Liver (tissue), 8 donors: ENCODE measurements at regions not wholly inside any gene's neighbourhood (a gene's known extent, or its start where the extent isn't known, plus 50 kb on each side); places are given as distances from the start of the nearest gene placed in this dataset.

Experiments used
- DNase-seq: peaks from one replicate; pipeline ENCODE4 v3.0.0-alpha.2; 2017; ENCODE audit warnings: low spot score
- H3K27ac ChIP-seq, 2 donors: one replicate each; pipeline ENCODE4 v1.7.0; 2013; ENCODE audit warnings: inconsistent platforms in 2 of 2, low read length in 2 of 2, control low read depth in 1 of 2, low read depth in 1 of 2, mild to moderate bottlenecking in 1 of 2
- H3K27me3 ChIP-seq, 4 donors: one replicate each; pipeline versions ENCODE4 v1.6.1 to v1.7.0; 2013; ENCODE audit warnings: low read length in 3 of 4, inconsistent platforms in 1 of 4, mild to moderate bottlenecking in 1 of 4, moderate library complexity in 1 of 4; ENCODE audit not compliant: control insufficient read depth in 4 of 4, insufficient read depth in 4 of 4
- H3K36me3 ChIP-seq, 4 donors: one replicate each; pipeline versions ENCODE4 v1.6.1 to v1.7.0; 2013; ENCODE audit warnings: low read length in 3 of 4, mild to moderate bottlenecking in 3 of 4, low read depth in 1 of 4, moderate library complexity in 1 of 4; ENCODE audit not compliant: control insufficient read depth in 4 of 4, insufficient read depth in 3 of 4
- H3K4me1 ChIP-seq, 4 donors: one replicate each; pipeline versions ENCODE4 v1.6.1 to v1.7.0; 2013; ENCODE audit warnings: low read length in 3 of 4, mild to moderate bottlenecking in 3 of 4, moderate library complexity in 1 of 4; ENCODE audit not compliant: control insufficient read depth in 4 of 4, insufficient read depth in 4 of 4
- H3K4me3 ChIP-seq, 3 donors: one replicate each; pipeline versions ENCODE4 v1.6.1 to v1.7.0; 2013; ENCODE audit warnings: low read length in 3 of 3, control low read depth in 1 of 3, low read depth in 1 of 3, mild to moderate bottlenecking in 1 of 3
- H3K9ac ChIP-seq, 2 donors: one replicate each; pipeline ENCODE4 v1.7.0; 2013; ENCODE audit warnings: low read length in 2 of 2, mild to moderate bottlenecking in 2 of 2, moderate library complexity in 2 of 2, control low read depth in 1 of 2, low read depth in 1 of 2
- H3K9me3 ChIP-seq, 4 donors: one replicate each; pipeline versions ENCODE4 v1.6.1 to v1.7.0; 2013; ENCODE audit warnings: low read length in 3 of 4; ENCODE audit not compliant: control insufficient read depth in 4 of 4
- EGR1 ChIP-seq, 2 donors: IDR thresholded peaks; 2 replicates each; pipeline ENCODE4 v1.6.1; 2016 to 2018; ENCODE audit warnings: antibody characterized with exemption in 2 of 2, low read depth in 2 of 2
- FOXA1 ChIP-seq: IDR thresholded peaks from 2 replicates; pipeline ENCODE4 v1.6.1; 2016; ENCODE audit warnings: antibody characterized with exemption
- FOXA2 ChIP-seq: IDR thresholded peaks from 2 replicates; pipeline ENCODE4 v1.6.1; 2016; ENCODE audit warnings: antibody characterized with exemption
- GABPA ChIP-seq, 2 donors: IDR thresholded peaks in 1 of 2; conservative IDR thresholded peaks in 1 of 2; 2 replicates each; pipeline ENCODE4 v1.6.1; 2016; ENCODE audit warnings: antibody characterized with exemption in 2 of 2, mild to moderate bottlenecking in 1 of 2, moderate library complexity in 1 of 2
- HNF4G ChIP-seq: IDR thresholded peaks from 2 replicates; pipeline ENCODE4 v1.6.1; 2016; ENCODE audit warnings: antibody characterized with exemption
- NR2F2 ChIP-seq: IDR thresholded peaks from 2 replicates; pipeline ENCODE4 v1.6.1; 2016; ENCODE audit warnings: antibody characterized with exemption
- RAD21 ChIP-seq, 2 donors: IDR thresholded peaks; 2 replicates each; pipeline ENCODE4 v1.6.1; 2016; ENCODE audit warnings: antibody characterized with exemption in 2 of 2, mild to moderate bottlenecking in 2 of 2
- RXRA ChIP-seq, 2 donors: IDR thresholded peaks; 2 replicates each; pipeline ENCODE4 v1.6.1; 2017 to 2018; ENCODE audit warnings: antibody characterized with exemption in 2 of 2, mild to moderate bottlenecking in 1 of 2
- SP1 ChIP-seq: IDR thresholded peaks from 2 replicates; pipeline ENCODE4 v1.6.1; 2018; ENCODE audit warnings: antibody characterized with exemption, mild to moderate bottlenecking
- YY1 ChIP-seq: IDR thresholded peaks from 2 replicates; pipeline ENCODE4 v1.6.1; 2016; ENCODE audit warnings: antibody characterized with exemption, mild to moderate bottlenecking
- WGBS: extraction: QIAGEN DNeasy Blood & Tissue Kit; methylation state at CpG from one replicate; pipeline ENCODE4 v1.1.7; 2013; 5-methylcytosine and 5-hydroxymethylcytosine counted together
- TF ChIP-seq, protein P1 (sequence below): fragments of 150-350 bp; IDR thresholded peaks from 2 replicates; pipeline ENCODE4 v1.5.1; 2017; ENCODE audit warnings: improper control_type of control experiment, low read depth, low read length; ENCODE audit not compliant: missing input control
- TF ChIP-seq, protein P2 (sequence below): IDR thresholded peaks from 2 replicates; pipeline ENCODE4 v1.6.1; 2016; ENCODE audit warnings: antibody characterized with exemption
- donor health status: healthy.
- donor health status: healthy.
- donor health status: healthy.
- donor health status: healthy.
- donor health status: healthy.

DNA sequence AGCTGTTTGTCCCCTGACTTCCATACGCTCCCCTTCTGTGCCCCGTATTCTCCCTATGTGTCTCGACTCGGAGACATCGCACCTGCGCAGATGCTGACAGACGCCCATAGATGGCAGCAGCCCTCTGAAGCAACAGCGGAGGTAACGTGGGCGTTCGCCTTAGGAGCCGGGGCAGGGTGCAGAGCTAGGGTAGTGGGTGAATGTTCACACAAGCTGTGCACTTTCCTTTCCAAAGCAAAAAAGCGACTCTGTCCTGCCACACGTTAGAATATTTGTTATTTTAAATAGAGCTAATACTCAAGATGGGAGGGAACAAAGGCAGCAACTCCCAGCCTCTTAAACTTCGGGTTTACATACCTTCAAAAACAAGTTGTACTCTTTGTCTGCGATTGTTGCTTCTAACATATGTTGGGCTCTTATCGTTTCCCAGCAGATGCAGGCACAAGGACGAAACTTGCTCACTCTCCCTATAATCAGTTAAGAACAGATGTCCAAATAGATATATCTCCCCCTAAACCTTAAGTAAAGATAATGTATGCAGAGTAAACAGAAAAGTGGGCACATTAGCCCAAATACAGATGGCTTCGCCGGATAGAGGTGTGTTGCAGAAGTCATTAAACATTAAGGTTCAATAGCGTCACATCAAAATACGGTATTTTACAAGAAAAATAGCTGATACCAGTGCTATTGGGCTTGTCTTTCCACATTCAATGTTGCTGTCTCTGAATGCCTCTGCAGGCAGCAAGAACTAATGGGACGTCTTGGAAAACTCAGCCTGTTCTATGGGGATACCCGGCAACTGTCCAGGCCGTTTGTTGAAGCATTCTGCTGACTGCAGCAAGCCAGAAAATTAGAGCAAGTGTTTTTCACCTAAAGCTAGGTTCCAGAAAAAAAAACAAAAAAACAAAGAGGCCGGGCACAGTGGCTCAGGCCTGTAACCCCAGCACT, 340.3 kb upstream of the PRKCQ start:
- Histone ChIP-seq H3K9ac (no peak overlapping the region), H3K4me3 (no peak overlapping the region), H3K4me1 (no peaks in the 10 kb centered on the region), H3K27ac (no peak overlapping the region), H3K9me3 (peaks cover 0 to 2% (median 0%) of the 10 kb centered on the region in 4 donors), H3K36me3 (no peaks in the 10 kb centered on the region), H3K27me3 (peaks cover 0 to 5% (median 0%) of the 10 kb centered on the region in 4 donors)
- TF ChIP-seq RAD21 (IDR thresholded peaks at IDR 0.05) (peak; percentile 76 to 80), GABPA (IDR thresholded peaks at IDR 0.05 in 1 of 2, conservative IDR thresholded peaks at IDR 0.05 in 1 of 2) (no peak), EGR1 (IDR thresholded peaks at IDR 0.05; ENCODE audit: low read depth in 2 of 2) (peak; percentile 80 to 86), YY1 (no peak), HNF4G (no peak), RXRA (IDR thresholded peaks at IDR 0.05) (peak; percentile 33 to 45)
- TF ChIP-seq, protein P1, sequence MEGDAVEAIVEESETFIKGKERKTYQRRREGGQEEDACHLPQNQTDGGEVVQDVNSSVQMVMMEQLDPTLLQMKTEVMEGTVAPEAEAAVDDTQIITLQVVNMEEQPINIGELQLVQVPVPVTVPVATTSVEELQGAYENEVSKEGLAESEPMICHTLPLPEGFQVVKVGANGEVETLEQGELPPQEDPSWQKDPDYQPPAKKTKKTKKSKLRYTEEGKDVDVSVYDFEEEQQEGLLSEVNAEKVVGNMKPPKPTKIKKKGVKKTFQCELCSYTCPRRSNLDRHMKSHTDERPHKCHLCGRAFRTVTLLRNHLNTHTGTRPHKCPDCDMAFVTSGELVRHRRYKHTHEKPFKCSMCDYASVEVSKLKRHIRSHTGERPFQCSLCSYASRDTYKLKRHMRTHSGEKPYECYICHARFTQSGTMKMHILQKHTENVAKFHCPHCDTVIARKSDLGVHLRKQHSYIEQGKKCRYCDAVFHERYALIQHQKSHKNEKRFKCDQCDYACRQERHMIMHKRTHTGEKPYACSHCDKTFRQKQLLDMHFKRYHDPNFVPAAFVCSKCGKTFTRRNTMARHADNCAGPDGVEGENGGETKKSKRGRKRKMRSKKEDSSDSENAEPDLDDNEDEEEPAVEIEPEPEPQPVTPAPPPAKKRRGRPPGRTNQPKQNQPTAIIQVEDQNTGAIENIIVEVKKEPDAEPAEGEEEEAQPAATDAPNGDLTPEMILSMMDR, result peak; percentile 49
- DNase-seq, result peak; percentile 69
- whole genome bisulfite sequencing, result 21% methylated on average over 26 of the region's 26 CpGs

DNA sequence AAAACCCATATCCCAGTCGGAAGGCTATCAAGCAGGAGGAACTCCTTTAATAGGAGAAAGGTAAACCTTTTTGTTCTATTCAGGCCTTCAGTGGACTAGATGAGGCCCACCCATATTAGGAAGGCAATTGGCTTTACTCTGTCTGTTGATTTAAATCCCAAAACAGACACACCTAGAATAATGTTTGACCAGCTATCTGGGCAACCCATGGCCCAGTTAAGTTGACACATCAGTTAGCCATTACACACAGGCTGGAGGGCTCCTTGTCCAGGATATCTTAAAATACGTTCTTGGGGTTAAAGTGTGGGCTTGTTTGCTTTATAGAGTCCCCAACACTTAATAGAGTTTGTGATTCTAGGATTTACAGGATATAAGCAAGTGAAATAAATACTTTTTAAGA, 339.0 kb upstream of the PRKCQ start:
- peaks cover 0 to 2% (median 0%) of the 10 kb centered on the region in 4 donors for H3K9me3 ChIP-seq
- no peaks in the 10 kb centered on the region for H3K4me1 ChIP-seq
- no peak for DNase-seq
- no peaks in the 10 kb centered on the region for H3K36me3 ChIP-seq
- WGBS, result 84% methylated on average over 2 of the region's 2 CpGs
- peaks cover 0 to 5% (median 0%) of the 10 kb centered on the region in 4 donors for H3K27me3 ChIP-seq
- no peak overlapping the region for H3K4me3 ChIP-seq
- TF ChIP-seq FOXA2 (no peak), SP1 (no peak), FOXA1 (no peak), NR2F2 (no peak)
- TF ChIP-seq, protein P1, result no peak
- H3K27ac ChIP-seq, result no peak overlapping the region
- H3K9ac ChIP-seq, result no peak overlapping the region

DNA sequence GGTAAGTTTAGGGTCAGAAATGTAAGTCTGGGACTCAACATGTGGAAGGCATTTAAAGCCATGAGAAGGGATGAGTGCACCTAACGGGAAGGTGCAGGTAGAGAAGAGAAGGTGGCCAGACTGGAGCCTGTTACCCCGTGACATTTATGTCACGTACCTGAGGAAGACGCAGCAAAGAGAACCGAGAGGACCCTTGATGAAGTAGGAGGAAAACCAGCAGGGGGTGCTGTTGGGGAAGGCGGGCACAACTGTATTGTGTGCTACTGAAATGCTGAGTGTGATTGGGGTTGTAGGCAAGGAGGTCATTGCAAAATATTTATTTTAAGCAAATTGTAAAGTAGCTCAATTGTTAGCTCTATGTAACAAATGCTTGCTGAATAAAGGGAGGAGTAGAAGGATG, 338.2 kb upstream of the PRKCQ start:
- H3K27ac ChIP-seq, result no peak overlapping the region

More for the DNA sequence above, 338.2 kb upstream of the PRKCQ start:
- no peak overlapping the region for H3K9ac ChIP-seq
- peak; percentile 42 to 75 for TF ChIP-seq RAD21 (IDR thresholded peaks at IDR 0.05)
- TF ChIP-seq, protein P2, sequence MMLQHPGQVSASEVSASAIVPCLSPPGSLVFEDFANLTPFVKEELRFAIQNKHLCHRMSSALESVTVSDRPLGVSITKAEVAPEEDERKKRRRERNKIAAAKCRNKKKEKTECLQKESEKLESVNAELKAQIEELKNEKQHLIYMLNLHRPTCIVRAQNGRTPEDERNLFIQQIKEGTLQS, result no peak
- TF ChIP-seq, protein P1, result peak; percentile 17
- H3K27me3 ChIP-seq, result peaks cover 0 to 5% (median 0%) of the 10 kb centered on the region in 4 donors
- peaks cover 0 to 2% (median 0%) of the 10 kb centered on the region in 4 donors for H3K9me3 ChIP-seq
- no peaks in the 10 kb centered on the region for H3K4me1 ChIP-seq
- DNase-seq, result peak; percentile 49
- no peak overlapping the region for H3K4me3 ChIP-seq
- H3K36me3 ChIP-seq, result no peaks in the 10 kb centered on the region
- 77% methylated on average over 6 of the region's 6 CpGs for WGBS
